PC-9 (cell line): ENCODE measurements at regions not wholly inside any gene's neighbourhood (a gene's known extent, or its start where the extent isn't known, plus 50 kb on each side); places are given as distances from the start of the nearest gene placed in this dataset.

Experiments
- BruUV-seq: library from RNA; stranded (reverse); fragments of 400-500 nt; replicated peaks from 2 replicates; lab custom pipeline; 2021; lab: Mats Ljungman, UMichigan
- CTCF ChIA-PET: fragments of 300-600 bp; sonication (Branson Sonifier 250); formaldehyde crosslinking; loops from one replicate; lab custom pipeline; 2022; ENCODE audit warnings: antibody characterized with exemption; lab: Charles Lee
- POLR2A ChIA-PET: fragments of 300-600 bp; sonication (Branson Sonifier 250); formaldehyde crosslinking; loops from one replicate; lab custom pipeline; 2022; ENCODE audit warnings: antibody characterized with exemption; ENCODE audit not compliant: unreplicated experiment; lab: Charles Lee
- DNase-seq, 2 experiments: peaks; one replicate each; pipeline versions ENCODE4 v3.0.0 to v3.0.0-alpha.2; 2015 to 2022; ENCODE audit warnings: mixed read lengths in 1 of 2
- H2AFZ ChIP-seq: fragments of 200-600 bp; sonication (generic); 2 replicates; pipeline ENCODE4 v1.8.1; 2017; ENCODE audit warnings: antibody characterized with exemption
- H3F3A ChIP-seq: fragments of 200-600 bp; sonication (generic); 2 replicates; pipeline ENCODE4 v1.8.1; 2017; ENCODE audit warnings: antibody characterized with exemption, mild to moderate bottlenecking, low read depth; ENCODE audit not compliant: insufficient read depth
- H3K27ac ChIP-seq: fragments of 200-600 bp; sonication (generic); 2 replicates; pipeline ENCODE4 v1.6.1; 2016; ENCODE audit warnings: mixed run types
- H3K27me3 ChIP-seq: fragments of 200-600 bp; sonication (generic); 2 replicates; pipeline ENCODE4 v1.6.1; 2016; ENCODE audit warnings: low read depth, mixed run types; ENCODE audit not compliant: insufficient read depth
- H3K36me3 ChIP-seq: fragments of 200-600 bp; sonication (generic); 2 replicates; pipeline ENCODE4 v1.6.1; 2016; ENCODE audit warnings: low read depth, mixed run types
- H3K4me1 ChIP-seq: fragments of 200-600 bp; sonication (generic); replicated peaks from 2 replicates; pipeline ENCODE4 v1.6.1; 2016; ENCODE audit warnings: mixed run types; ENCODE audit not compliant: insufficient read depth
- H3K4me2 ChIP-seq: fragments of 200-600 bp; sonication (generic); 2 replicates; pipeline ENCODE4 v1.6.1; 2017; ENCODE audit warnings: mixed run types
- H3K4me3 ChIP-seq: fragments of 200-600 bp; sonication (generic); 2 replicates; pipeline ENCODE4 v1.6.1; 2016; ENCODE audit warnings: mixed run types
- H3K79me2 ChIP-seq: fragments of 200-600 bp; sonication (generic); 2 replicates; pipeline ENCODE4 v1.6.1; 2017; ENCODE audit warnings: low read depth, mixed run types
- H3K9me2 ChIP-seq: fragments of 200-600 bp; sonication (generic); 2 replicates; pipeline ENCODE4 v1.8.1; 2017; ENCODE audit warnings: mild to moderate bottlenecking; ENCODE audit not compliant: insufficient read depth
- H3K9me3 ChIP-seq: fragments of 200-600 bp; sonication (generic); 2 replicates; pipeline ENCODE4 v1.8.1; 2016; ENCODE audit warnings: low read depth; ENCODE audit not compliant: insufficient read depth
- H4K20me1 ChIP-seq: fragments of 200-600 bp; sonication (generic); 2 replicates; pipeline ENCODE4 v1.8.1; 2017; ENCODE audit not compliant: insufficient read depth
- EZH2 ChIP-seq: fragments of 200-600 bp; sonication (generic); IDR thresholded peaks from 2 replicates; pipeline ENCODE4 v1.8.0; 2017; ENCODE audit warnings: antibody characterized with exemption, low read depth
- intact Hi-C: fragments of 100-400 bp; cut with micrococcal nuclease; formaldehyde crosslinking; loops from one replicate; pipeline ENCODE4 v1.10.0; 2022; ENCODE audit not compliant: unreplicated experiment
- TF ChIP-seq, protein P1 (sequence below): fragments of 200-600 bp; sonication (generic); conservative IDR thresholded peaks from 2 replicates; pipeline ENCODE4 v1.6.1; 2017; ENCODE audit warnings: mixed run types, antibody characterized with exemption, mild to moderate bottlenecking, moderate library complexity

- no peak overlapping the region for H3K4me3 ChIP-seq
- H3F3A ChIP-seq, result no peaks in the 10 kb centered on the region
- POLR2A ChIA-PET, result no interaction called here
- no peaks in the 10 kb centered on the region for H3K36me3 ChIP-seq
- no TSS peak for BruUV-seq
- intact Hi-C loops, result loop anchor here (2.0 to 5.0 kb wide), 4 partner anchors 287 to 1687 kb away; partner anchors contain the start of genes NRP2 and PARD3B
- TF ChIP-seq, protein P1, sequence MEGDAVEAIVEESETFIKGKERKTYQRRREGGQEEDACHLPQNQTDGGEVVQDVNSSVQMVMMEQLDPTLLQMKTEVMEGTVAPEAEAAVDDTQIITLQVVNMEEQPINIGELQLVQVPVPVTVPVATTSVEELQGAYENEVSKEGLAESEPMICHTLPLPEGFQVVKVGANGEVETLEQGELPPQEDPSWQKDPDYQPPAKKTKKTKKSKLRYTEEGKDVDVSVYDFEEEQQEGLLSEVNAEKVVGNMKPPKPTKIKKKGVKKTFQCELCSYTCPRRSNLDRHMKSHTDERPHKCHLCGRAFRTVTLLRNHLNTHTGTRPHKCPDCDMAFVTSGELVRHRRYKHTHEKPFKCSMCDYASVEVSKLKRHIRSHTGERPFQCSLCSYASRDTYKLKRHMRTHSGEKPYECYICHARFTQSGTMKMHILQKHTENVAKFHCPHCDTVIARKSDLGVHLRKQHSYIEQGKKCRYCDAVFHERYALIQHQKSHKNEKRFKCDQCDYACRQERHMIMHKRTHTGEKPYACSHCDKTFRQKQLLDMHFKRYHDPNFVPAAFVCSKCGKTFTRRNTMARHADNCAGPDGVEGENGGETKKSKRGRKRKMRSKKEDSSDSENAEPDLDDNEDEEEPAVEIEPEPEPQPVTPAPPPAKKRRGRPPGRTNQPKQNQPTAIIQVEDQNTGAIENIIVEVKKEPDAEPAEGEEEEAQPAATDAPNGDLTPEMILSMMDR, result peak; percentile 81
- TF ChIP-seq EZH2, result no peak
- no peaks in the 10 kb centered on the region for H3K9me2 ChIP-seq
- H4K20me1 ChIP-seq, result no peaks in the 10 kb centered on the region
- no peak overlapping the region for H3K27ac ChIP-seq
- no peaks in the 10 kb centered on the region for H3K4me1 ChIP-seq
- no peak overlapping the region for H3K4me2 ChIP-seq
- peak; percentile 24 to 35 for DNase-seq
- no peaks in the 10 kb centered on the region for H3K27me3 ChIP-seq
- H2AFZ ChIP-seq, result no peak overlapping the region
- no peaks in the 10 kb centered on the region for H3K79me2 ChIP-seq
- CTCF ChIA-PET, result no interaction called here
- H3K9me3 ChIP-seq, result no peaks in the 10 kb centered on the region
Measured at GRCh38 chr2:204260162-204260877, 285.0 kb upstream of the PARD3B start.

DNA sequence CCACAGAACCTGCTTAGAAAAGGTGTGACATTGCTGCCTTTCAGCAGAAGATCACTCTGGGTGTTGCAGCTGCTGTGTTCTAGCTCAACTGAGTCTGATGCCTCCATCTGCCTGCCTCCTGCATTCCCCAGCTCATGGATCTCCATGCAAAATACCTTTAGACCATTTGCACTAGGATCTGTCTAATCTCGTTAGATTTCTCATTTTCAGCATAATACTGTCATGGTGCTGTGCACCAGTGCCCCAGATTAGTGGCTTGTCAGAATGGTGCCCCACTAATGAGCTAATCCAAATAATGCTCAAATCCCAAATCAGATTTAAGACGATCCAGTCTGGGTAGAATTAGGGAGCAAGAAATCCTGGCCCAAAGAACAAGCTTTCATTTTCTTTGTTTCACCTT, 284.4 kb upstream of the PARD3B start:
- Histone ChIP-seq H2AFZ (no peak overlapping the region), H3K9me3 (no peaks in the 10 kb centered on the region), H3K27ac (no peak overlapping the region), H3K4me1 (no peaks in the 10 kb centered on the region), H4K20me1 (no peaks in the 10 kb centered on the region), H3K9me2 (no peaks in the 10 kb centered on the region), H3K27me3 (no peaks in the 10 kb centered on the region), H3K4me2 (no peak overlapping the region), H3K79me2 (no peaks in the 10 kb centered on the region), H3K4me3 (no peak overlapping the region), H3F3A (no peaks in the 10 kb centered on the region), H3K36me3 (no peaks in the 10 kb centered on the region)
- TF ChIP-seq, protein P1, result no peak
- TF ChIP-seq EZH2, result no peak
- CTCF ChIA-PET, result no interaction called here
- DNase-seq, result no peak
- POLR2A ChIA-PET, result no interaction called here
- intact Hi-C loops, result loop anchor here (2.0 to 5.0 kb wide), 4 partner anchors 286 to 1686 kb away; partner anchors contain the start of genes NRP2 and PARD3B
- BruUV-seq, result no TSS peak

DNA sequence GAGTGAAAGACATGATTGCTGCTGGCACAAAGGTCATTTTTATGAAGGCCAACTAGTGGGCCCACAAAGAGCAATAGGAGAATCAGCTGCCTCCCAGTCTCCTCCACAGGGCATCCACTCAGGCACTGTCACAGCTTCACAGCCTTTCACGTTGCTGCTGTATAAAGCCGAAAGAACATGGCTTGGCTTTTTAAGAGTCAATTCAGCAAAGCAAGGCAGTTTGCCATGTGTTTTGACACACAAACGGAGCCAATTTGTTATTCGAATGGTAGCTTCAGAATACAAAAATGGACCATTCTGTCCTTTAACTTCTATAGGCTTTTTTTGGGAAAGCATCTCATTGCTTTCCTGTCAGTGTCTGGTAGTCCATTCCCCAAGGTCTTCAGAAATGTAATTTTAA, 283.4 kb upstream of the PARD3B start:
- Histone ChIP-seq H4K20me1 (no peaks in the 10 kb centered on the region), H3K4me3 (no peak overlapping the region), H3K4me2 (no peak overlapping the region), H3K27ac (no peak overlapping the region), H3K79me2 (no peaks in the 10 kb centered on the region), H3K36me3 (no peaks in the 10 kb centered on the region), H2AFZ (no peak overlapping the region), H3K4me1 (no peaks in the 10 kb centered on the region), H3F3A (no peaks in the 10 kb centered on the region), H3K9me2 (no peaks in the 10 kb centered on the region), H3K9me3 (no peaks in the 10 kb centered on the region), H3K27me3 (no peaks in the 10 kb centered on the region)
- CTCF ChIA-PET, result interaction anchor here (0.6 to 0.7 kb wide), 2 partner anchors 81 to 1093 kb away, joined by 4 to 8 read pairs; no protein-coding TSS in a partner anchor
- no TSS peak for BruUV-seq
- intact Hi-C loops, result loop anchor here (2.0 to 5.0 kb wide), 4 partner anchors 285 to 1685 kb away; partner anchors contain the start of genes NRP2 and PARD3B
- POLR2A ChIA-PET, result no interaction called here
- DNase-seq, result no peak
- TF ChIP-seq EZH2, result no peak
- TF ChIP-seq, protein P1, result no peak
